ENCODE measurements at regions not wholly inside any gene's neighbourhood (a gene's known extent, or its start where the extent isn't known, plus 50 kb on each side); places are given as distances from the start of the nearest gene placed in this dataset.

DNA sequence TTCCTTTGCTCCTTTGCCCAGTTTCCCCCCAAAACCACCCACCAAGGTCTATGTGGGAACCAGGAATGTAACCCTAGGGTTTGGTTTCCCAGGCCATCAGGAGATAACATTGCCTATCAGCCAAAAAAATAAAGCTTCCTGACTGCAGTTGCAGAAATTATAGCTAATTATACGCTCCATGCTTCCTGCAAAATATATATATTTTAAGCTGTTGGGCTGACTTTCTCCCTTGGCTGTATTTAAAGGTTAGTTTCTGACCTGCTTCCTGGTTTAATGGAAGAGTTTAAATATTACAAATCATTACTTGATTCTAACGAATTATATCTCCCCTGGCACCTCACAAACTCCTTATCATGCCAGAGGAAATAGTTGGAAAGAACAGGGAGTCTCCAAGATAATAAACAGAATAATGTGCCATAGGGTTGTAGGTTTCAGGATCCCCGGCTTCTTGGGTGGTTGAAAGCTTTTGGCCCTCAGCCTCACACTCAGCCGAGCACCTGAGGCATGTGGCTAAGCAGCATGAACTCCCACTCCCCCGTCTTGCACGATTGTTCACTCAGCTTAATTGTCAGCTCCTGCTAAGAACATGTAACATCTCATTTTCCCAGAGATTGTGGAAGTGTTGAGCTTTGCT, 79.9 kb downstream of the FZD1 start:
- CTCF ChIA-PET: interaction anchor here (1.0 kb wide), 1 partner anchor 38 kb away, joined by 3 read pairs; no protein-coding TSS in a partner anchor

More for the DNA sequence above, 79.9 kb downstream of the FZD1 start:
- no peaks in the 10 kb centered on the region for H3K36me3 ChIP-seq (ENCODE audit: control insufficient read depth in 2 of 2, insufficient read depth in 1 of 2, low read length in 2 of 2)
- no peaks in the 10 kb centered on the region for H3K4me1 ChIP-seq (ENCODE audit: control insufficient read depth, insufficient read depth, low read length)
- TF ChIP-seq HOXA7 (CRISPR knock-in tag; IDR thresholded peaks at IDR 0.05; ENCODE audit: borderline replicate concordance): no peak
- no peak for TF ChIP-seq GLIS2 (tag by site-specific recombination; IDR thresholded peaks at IDR 0.05)
- TF ChIP-seq ZNF214 (tag by site-specific recombination; IDR thresholded peaks at IDR 0.05; ENCODE audit: borderline replicate concordance): no peak
- no peak for TF ChIP-seq KLF10 (tag by site-specific recombination; IDR thresholded peaks at IDR 0.05)
- TF ChIP-seq ZNF518A (tag by site-specific recombination; conservative IDR thresholded peaks at IDR 0.05; ENCODE audit: low read depth): no peak
- TF ChIP-seq SP3 (tag by site-specific recombination; IDR thresholded peaks at IDR 0.05): no peak
- TF ChIP-seq, protein P1, sequence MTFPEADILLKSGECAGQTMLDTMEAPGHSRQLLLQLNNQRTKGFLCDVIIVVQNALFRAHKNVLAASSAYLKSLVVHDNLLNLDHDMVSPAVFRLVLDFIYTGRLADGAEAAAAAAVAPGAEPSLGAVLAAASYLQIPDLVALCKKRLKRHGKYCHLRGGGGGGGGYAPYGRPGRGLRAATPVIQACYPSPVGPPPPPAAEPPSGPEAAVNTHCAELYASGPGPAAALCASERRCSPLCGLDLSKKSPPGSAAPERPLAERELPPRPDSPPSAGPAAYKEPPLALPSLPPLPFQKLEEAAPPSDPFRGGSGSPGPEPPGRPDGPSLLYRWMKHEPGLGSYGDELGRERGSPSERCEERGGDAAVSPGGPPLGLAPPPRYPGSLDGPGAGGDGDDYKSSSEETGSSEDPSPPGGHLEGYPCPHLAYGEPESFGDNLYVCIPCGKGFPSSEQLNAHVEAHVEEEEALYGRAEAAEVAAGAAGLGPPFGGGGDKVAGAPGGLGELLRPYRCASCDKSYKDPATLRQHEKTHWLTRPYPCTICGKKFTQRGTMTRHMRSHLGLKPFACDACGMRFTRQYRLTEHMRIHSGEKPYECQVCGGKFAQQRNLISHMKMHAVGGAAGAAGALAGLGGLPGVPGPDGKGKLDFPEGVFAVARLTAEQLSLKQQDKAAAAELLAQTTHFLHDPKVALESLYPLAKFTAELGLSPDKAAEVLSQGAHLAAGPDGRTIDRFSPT (tag by site-specific recombination; IDR thresholded peaks at IDR 0.05): no peak
- TF ChIP-seq HOXD13 (CRISPR knock-in tag; IDR thresholded peaks at IDR 0.05; ENCODE audit: borderline replicate concordance): no peak
- TF ChIP-seq ZNF768 (tag by site-specific recombination; IDR thresholded peaks at IDR 0.05): no peak
- no peak for TF ChIP-seq ZNF133 (tag by site-specific recombination; IDR thresholded peaks at IDR 0.05)
- TF ChIP-seq MEIS1 (CRISPR knock-in tag; IDR thresholded peaks at IDR 0.05; ENCODE audit: borderline replicate concordance): no peak
- TF ChIP-seq ZBTB21 (tag by site-specific recombination; IDR thresholded peaks at IDR 0.05): no peak
- TF ChIP-seq, protein P2, sequence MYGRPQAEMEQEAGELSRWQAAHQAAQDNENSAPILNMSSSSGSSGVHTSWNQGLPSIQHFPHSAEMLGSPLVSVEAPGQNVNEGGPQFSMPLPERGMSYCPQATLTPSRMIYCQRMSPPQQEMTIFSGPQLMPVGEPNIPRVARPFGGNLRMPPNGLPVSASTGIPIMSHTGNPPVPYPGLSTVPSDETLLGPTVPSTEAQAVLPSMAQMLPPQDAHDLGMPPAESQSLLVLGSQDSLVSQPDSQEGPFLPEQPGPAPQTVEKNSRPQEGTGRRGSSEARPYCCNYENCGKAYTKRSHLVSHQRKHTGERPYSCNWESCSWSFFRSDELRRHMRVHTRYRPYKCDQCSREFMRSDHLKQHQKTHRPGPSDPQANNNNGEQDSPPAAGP (tag by site-specific recombination; IDR thresholded peaks at IDR 0.05): no peak
- TF ChIP-seq ELK4 (IDR thresholded peaks at IDR 0.05; ENCODE audit: borderline replicate concordance, low read depth, low read length): no peak
- no peak for TF ChIP-seq ZNF600 (tag by site-specific recombination; IDR thresholded peaks at IDR 0.05)
- no peaks in the 10 kb centered on the region for H3K9me3 ChIP-seq (ENCODE audit: control insufficient read depth, insufficient read depth, low read depth, low read length)
- H3K4me3 ChIP-seq (ENCODE audit: low read depth, low read length): no peak overlapping the region
- POLR2A ChIA-PET: interaction anchor here (0.6 kb wide), 1 partner anchor 663 kb away, joined by 6 read pairs; no protein-coding TSS in a partner anchor
- H3K27ac ChIP-seq (ENCODE audit: extremely low read depth, low read depth, low read length): no peak overlapping the region
